Naive thymus-derived CD8-positive, alpha-beta T cell (primary cell): ENCODE measurements at regions not wholly inside any gene's neighbourhood (a gene's known extent, or its start where the extent isn't known, plus 50 kb on each side); places are given as distances from the start of the nearest gene placed in this dataset.

ENCODE experiments used
- ATAC-seq, 2 donors: fragments of 150-1000 bp; cut with Tn5 transposase in 1 of 2; sonication (Bioruptor Pico), chemical (Tn5 transposase) in 1 of 2; 1 replicate in 1 of 2; 2 replicates in 1 of 2; pipeline ENCODE4 v1.10.0; 2021; ENCODE audit warnings: mild to moderate bottlenecking in 2 of 2, moderate library complexity in 2 of 2
- POLR2A ChIA-PET: fragments of 350-600 bp; sonication (Branson Sonifier 250); formaldehyde crosslinking; loops from one replicate; lab custom pipeline; 2021; ENCODE audit warnings: antibody characterized with exemption; lab: Charles Lee
- DNase-seq, 10 donors: peaks; one replicate each; pipeline versions ENCODE4 v3.0.0 to v3.0.0-alpha.2; 2020 to 2022
- H3K27ac Mint-ChIP-seq, 10 donors: one replicate each; pipeline ENCODE4 v1.8.0; 2020 to 2022; ENCODE audit warnings: mild to moderate bottlenecking in 10 of 10, mixed read lengths in 10 of 10, moderate library complexity in 4 of 10, inconsistent platforms in 1 of 10
- H3K27me3 Mint-ChIP-seq, 5 donors: one replicate each; pipeline ENCODE4 v1.8.0; 2021 to 2022; ENCODE audit warnings: mixed read lengths in 5 of 5
- H3K36me3 Mint-ChIP-seq, 3 donors: one replicate each; pipeline ENCODE4 v1.8.0; 2020 to 2022; ENCODE audit warnings: mixed read lengths in 3 of 3, mild to moderate bottlenecking in 2 of 3, inconsistent platforms in 1 of 3
- H3K4me1 Mint-ChIP-seq, 4 donors: one replicate each; pipeline ENCODE4 v1.8.0; 2021 to 2022; ENCODE audit warnings: mixed read lengths in 4 of 4
- H3K4me3 Mint-ChIP-seq, 10 donors: one replicate each; pipeline ENCODE4 v1.8.0; 2020 to 2022; ENCODE audit warnings: mild to moderate bottlenecking in 10 of 10, mixed read lengths in 10 of 10, moderate library complexity in 6 of 10, inconsistent platforms in 1 of 10
- H3K9me3 Mint-ChIP-seq, 9 donors: one replicate each; pipeline ENCODE4 v1.8.0; 2020 to 2022; ENCODE audit warnings: mixed read lengths in 9 of 9, mild to moderate bottlenecking in 3 of 9, inconsistent platforms in 1 of 9, moderate library complexity in 1 of 9

DNA sequence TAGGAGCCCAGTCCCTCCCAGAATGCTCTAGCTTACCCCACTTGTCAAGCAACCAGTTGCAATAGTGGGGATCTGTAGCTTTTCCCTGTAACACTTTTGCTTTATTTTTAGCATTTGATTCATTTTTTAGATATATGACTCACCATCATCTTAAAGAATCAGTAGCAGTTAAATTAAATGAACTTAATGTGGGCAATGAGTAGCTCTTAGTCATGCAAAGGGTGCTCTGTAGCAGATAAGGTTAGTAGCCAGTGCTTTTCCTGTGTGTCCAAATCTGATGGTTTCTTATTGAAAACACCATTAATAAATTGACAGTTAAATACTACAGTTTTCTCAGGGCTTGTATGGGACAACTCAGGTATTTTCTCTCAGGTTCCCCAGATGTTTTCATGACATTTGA, 311.8 kb downstream of the RERGL start:
- peaks cover 6 to 30% (median 17%) of the 10 kb centered on the region in 9 donors for H3K9me3 Mint-ChIP-seq
- H3K4me1 Mint-ChIP-seq, result no peaks in the 10 kb centered on the region
- no peak overlapping the region for H3K27ac Mint-ChIP-seq
- ATAC-seq (no peak), DNase-seq (no peak)
- H3K4me3 Mint-ChIP-seq, result no peak overlapping the region
- H3K36me3 Mint-ChIP-seq, result peaks cover 0 to 8% (median 0%) of the 10 kb centered on the region in 3 donors
- H3K27me3 Mint-ChIP-seq, result no peaks in the 10 kb centered on the region
- POLR2A ChIA-PET, result no interaction called here

DNA sequence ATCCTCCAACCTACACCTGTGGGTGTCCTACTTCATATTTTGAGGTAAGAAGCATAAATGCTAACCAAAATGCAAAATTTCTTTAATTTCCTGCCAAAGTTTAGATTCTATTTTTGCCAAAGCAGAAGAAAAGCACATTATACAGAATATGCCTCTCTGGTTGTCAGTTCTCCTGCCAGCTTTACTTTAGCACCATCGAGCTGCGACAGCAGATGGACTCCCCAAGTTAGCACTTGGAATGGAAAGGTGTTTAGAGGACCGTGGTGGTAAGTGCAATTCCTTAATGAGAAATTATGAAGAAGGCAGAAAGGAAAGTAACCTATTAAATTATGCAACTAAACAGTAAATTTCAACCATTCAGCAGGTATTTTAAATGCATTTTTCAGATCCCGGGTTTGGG, 326.6 kb downstream of the RERGL start:
- Mint-ChIP-seq H3K27ac (no peak overlapping the region), H3K4me1 (no peaks in the 10 kb centered on the region), H3K9me3 (peaks cover 0 to 35% (median 20%) of the 10 kb centered on the region in 9 donors), H3K36me3 (peaks cover 0 to 14% (median 0%) of the 10 kb centered on the region in 3 donors), H3K4me3 (no peak overlapping the region), H3K27me3 (no peaks in the 10 kb centered on the region)
- no peak for DNase-seq
- POLR2A ChIA-PET, result no interaction called here
- ATAC-seq, result no peak

DNA sequence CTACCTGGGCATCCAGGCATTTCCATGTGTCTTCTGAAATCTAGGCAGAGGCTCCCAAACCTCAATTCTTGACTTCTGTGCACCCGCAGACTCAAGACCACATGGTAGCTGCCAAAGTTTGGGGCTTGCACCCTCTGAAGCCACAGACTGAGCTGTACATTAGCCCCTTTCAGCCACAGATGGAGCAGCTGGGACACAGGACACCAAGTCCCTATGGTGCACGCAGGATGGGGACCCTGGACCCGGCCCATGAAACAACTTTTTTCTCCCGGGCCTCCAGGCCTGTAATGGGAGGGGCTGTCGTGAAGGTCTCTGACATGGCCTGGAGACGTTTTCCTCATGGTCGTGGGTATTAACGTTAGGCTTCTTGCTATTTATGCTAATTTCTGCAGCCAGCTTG, 330.0 kb downstream of the RERGL start:
- POLR2A ChIA-PET, result no interaction called here
- DNase-seq (no peak), ATAC-seq (no peak)
- Mint-ChIP-seq H3K4me1 (no peaks in the 10 kb centered on the region), H3K4me3 (no peak overlapping the region), H3K9me3 (peaks cover 10 to 52% (median 32%) of the 10 kb centered on the region in 9 donors), H3K27ac (no peak overlapping the region), H3K36me3 (peaks cover 0 to 19% (median 0%) of the 10 kb centered on the region in 3 donors), H3K27me3 (no peaks in the 10 kb centered on the region)
